HL-60 (cell line): ENCODE measurements at regions not wholly inside any gene's neighbourhood (a gene's known extent, or its start where the extent isn't known, plus 50 kb on each side); places are given as distances from the start of the nearest gene placed in this dataset.

ENCODE experiments used
- GABPA ChIP-seq: IDR thresholded peaks from 2 replicates; pipeline ENCODE4 v1.6.1; 2012; ENCODE audit warnings: low read depth
- POLR2AphosphoS5 ChIP-seq: IDR thresholded peaks from 2 replicates; pipeline ENCODE4 v1.6.1; 2012; ENCODE audit warnings: low read depth
- SPI1 ChIP-seq: IDR thresholded peaks from 2 replicates; pipeline ENCODE4 v1.6.1; 2012; ENCODE audit warnings: low read depth, mild to moderate bottlenecking, borderline replicate concordance
- TF ChIP-seq, protein P1 (sequence below): IDR thresholded peaks from one replicate; pipeline ENCODE4 v1.5.1; 2011; ENCODE audit warnings: low read length, control low read depth, inconsistent platforms; ENCODE audit not compliant: insufficient read depth
- TF ChIP-seq, protein P2 (sequence below): IDR thresholded peaks from 2 replicates; pipeline ENCODE4 v1.6.1; 2012; ENCODE audit warnings: low read depth; ENCODE audit not compliant: insufficient replicate concordance

DNA sequence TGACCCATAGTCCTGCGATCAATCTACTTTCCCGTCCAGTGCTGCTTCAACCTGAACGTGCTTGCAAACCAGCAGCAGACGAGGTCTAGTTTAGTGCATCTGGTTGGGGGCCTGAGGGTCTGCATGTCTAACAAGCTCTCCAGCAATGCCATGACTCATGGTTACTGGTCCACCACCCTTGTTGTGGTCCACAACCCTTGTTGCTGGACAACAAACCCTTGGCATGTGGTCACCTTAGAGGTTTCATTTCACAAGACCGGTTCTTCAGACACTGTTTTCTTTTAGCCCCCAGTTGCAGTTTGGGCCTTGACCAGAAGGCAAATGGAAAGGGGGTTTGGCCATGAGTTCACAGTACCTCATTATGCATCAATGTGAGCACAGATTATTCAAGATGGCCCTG, 424.8 kb downstream of the QKI start:
- TF ChIP-seq, protein P1, sequence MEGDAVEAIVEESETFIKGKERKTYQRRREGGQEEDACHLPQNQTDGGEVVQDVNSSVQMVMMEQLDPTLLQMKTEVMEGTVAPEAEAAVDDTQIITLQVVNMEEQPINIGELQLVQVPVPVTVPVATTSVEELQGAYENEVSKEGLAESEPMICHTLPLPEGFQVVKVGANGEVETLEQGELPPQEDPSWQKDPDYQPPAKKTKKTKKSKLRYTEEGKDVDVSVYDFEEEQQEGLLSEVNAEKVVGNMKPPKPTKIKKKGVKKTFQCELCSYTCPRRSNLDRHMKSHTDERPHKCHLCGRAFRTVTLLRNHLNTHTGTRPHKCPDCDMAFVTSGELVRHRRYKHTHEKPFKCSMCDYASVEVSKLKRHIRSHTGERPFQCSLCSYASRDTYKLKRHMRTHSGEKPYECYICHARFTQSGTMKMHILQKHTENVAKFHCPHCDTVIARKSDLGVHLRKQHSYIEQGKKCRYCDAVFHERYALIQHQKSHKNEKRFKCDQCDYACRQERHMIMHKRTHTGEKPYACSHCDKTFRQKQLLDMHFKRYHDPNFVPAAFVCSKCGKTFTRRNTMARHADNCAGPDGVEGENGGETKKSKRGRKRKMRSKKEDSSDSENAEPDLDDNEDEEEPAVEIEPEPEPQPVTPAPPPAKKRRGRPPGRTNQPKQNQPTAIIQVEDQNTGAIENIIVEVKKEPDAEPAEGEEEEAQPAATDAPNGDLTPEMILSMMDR: no peak
- no peak for TF ChIP-seq POLR2AphosphoS5
- TF ChIP-seq, protein P2, sequence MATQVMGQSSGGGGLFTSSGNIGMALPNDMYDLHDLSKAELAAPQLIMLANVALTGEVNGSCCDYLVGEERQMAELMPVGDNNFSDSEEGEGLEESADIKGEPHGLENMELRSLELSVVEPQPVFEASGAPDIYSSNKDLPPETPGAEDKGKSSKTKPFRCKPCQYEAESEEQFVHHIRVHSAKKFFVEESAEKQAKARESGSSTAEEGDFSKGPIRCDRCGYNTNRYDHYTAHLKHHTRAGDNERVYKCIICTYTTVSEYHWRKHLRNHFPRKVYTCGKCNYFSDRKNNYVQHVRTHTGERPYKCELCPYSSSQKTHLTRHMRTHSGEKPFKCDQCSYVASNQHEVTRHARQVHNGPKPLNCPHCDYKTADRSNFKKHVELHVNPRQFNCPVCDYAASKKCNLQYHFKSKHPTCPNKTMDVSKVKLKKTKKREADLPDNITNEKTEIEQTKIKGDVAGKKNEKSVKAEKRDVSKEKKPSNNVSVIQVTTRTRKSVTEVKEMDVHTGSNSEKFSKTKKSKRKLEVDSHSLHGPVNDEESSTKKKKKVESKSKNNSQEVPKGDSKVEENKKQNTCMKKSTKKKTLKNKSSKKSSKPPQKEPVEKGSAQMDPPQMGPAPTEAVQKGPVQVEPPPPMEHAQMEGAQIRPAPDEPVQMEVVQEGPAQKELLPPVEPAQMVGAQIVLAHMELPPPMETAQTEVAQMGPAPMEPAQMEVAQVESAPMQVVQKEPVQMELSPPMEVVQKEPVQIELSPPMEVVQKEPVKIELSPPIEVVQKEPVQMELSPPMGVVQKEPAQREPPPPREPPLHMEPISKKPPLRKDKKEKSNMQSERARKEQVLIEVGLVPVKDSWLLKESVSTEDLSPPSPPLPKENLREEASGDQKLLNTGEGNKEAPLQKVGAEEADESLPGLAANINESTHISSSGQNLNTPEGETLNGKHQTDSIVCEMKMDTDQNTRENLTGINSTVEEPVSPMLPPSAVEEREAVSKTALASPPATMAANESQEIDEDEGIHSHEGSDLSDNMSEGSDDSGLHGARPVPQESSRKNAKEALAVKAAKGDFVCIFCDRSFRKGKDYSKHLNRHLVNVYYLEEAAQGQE: no peak
- no peak for TF ChIP-seq SPI1
- TF ChIP-seq GABPA: no peak
